Umbilical cord (tissue), 1 donor: ENCODE measurements at regions not wholly inside any gene's neighbourhood (a gene's known extent, or its start where the extent isn't known, plus 50 kb on each side); places are given as distances from the start of the nearest gene placed in this dataset.

Experiments
- DNase-seq: peaks from one replicate; pipeline ENCODE4 v3.0.0-alpha.2; 2015; ENCODE audit warnings: low spot score

DNA sequence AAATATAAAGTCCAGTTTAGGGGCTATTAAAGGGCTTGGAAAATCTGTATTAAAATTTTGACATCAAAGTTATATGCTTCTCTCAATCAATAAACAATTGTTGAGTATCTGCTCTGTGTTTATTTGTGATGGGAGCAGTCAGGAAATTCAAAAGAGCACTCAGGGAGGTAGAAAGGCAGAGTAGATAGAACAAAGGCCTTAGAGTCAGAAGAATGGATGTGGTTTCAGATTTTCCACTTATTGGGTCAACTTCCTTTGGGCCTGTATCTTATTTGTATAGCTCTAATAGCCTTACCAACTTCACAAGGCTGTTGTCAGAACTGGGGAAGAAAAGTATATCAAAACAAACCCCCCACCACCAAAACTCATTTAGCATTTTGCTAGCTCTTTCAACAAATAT is 302.6 kb downstream of the SPRY2 start:
- DNase-seq = no peak

GRCh38 chr13:80037505-80037888 is 303.4 kb downstream of the SPRY2 start:
- peak; percentile 49 for DNase-seq

DNA sequence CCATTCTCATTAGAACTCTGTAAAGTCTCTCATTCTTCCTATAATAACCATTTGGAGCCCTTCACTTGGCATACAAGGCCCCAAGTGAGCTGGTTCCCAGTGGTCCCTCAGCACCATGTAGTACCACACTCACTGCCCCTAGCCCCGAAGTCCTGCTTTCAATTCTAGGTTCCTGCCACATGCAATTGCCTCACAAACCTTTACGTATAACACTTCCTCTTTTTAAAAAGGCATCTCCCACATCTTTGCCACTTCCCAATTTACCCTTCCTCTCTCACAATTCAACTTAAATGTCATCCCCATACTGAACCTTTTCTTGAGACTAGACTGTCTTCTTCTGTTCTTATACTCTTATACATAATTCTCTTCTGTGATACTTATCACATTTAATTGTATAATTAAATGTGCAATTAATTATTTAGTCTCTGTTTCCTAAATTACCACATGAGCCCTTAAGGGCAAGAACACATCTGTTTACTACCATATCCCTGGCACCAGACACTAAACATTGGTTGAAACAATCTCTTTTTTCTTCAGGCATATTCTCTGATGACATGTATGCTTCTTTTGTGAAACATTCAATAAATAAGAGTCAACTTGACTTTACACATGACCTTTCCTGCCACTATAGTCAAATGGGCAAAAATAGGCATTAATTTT is 304.0 kb downstream of the SPRY2 start:
- peak; percentile 13 for DNase-seq

DNA sequence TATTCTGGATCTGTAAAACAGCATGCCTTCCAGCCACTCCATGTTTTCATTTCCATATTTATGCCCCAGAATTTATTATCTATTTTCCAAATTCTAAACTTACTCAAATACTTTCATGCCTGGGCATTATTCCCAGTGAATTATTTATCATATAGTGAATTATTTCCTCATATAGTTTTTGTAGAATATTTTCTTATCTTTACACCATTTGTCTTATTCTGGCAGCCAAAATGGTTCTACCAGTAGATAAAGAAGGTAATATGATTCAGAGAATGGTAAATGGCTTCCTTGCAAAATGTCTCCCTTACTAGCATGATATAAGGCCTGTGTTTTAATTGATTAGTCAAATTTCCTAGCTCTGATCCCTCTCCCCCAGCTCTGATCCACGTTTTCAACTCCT is 305.8 kb downstream of the SPRY2 start:
- DNase-seq = no peak

DNA sequence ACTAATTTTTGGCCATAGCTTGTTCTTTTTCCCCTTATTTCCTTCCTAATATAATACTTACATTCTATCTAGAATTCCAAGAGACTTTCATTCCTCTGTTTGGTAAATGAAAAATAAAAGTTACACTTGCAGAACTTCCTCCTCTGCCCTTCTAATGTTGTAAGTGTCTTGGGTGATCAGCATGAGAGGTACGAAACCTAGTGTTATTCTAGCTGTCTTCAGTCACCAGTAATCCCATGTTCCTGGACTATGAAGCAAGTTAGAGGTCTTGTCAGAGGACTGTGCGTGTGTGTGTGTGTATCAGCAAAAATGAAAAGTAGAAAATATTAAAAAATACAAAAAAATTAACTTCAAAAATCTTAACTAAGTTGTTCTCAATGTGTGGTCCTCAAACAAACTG is 307.0 kb downstream of the SPRY2 start:
- no peak for DNase-seq

- no peak for DNase-seq
Measured at GRCh38 chr13:80033286-80033685, 307.6 kb downstream of the SPRY2 start.

DNA sequence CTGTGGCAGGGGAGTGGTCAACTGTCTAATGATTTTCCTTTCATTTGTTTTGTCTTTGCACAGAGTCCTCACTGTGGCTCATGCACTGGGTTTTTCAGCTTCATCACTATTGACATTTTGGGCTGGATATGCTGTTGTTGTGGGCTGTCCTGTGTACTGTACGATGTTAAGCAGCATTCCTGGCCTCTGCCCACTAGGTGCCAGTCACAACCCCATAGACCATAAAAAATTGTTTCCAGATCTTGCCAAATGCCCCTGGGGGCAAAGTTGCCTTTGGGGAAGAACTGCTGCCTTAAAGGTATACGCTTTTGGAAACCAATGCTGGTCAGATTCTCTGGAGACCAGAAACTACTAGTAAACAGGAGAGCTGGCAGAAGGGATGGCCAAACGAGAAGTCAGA is 310.4 kb downstream of the SPRY2 start:
- no peak for DNase-seq

- DNase-seq = no peak
Measured at GRCh38 chr13:80029170-80029569, 311.8 kb downstream of the SPRY2 start.

- DNase-seq = peak; percentile 43
Measured at GRCh38 chr13:80022146-80022545, 318.8 kb downstream of the SPRY2 start.

DNA sequence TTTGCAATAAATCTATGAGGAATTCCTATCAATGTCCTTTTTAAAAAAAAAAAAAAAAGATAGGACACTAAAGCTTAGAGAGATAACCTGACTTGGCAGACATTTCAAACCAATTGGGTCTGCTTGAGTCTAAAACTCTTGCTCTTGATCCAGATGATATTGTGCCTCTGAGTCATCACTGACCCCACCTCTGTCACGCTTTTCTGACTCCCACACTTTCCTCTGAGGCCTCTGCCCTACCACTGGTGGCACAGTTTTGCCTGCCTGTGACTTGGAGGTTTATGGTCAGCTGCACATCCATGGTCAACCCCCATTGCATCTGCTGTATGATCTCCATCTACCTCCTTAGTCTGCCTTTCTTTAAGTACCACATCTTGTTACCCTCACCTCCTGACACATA is 328.7 kb downstream of the SPRY2 start:
- DNase-seq = peak; percentile 80

DNA sequence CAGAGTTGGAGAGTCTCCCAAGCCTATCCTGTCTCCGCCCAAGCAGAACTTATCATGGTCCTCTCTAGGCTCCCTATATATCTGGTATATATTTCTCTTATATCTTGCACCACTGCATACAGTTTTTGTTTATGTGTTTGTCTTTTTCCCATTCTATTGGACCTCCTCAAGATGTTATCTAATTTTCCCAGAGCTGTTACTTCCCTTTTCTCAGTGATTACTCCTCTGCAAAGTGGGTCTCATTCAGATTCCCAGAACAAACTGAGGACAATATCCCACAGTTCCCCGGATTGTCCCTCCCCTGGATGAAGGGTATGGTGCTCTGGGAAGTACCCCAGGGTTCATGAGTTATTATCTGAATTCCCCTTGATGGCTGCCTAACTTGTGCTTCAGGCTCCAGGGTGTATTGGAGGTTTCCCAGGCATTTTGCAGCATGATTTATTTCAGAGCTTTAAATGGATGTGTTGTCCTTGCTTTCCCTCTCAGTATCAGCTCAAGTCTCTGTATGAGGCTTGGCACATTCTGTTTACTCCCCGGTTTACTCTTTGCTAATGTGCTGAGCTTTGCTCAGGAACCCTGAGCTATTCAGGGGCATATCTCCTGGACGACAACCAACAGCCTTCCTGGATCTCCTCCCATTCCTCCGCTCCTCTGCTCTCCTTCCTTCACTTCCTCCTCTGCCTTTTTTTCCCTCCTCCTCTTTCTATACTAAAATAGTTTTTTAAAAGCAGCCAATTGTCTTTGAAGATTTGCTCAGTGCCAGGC is 329.3 kb downstream of the SPRY2 start:
- DNase-seq = peak; percentile 90

- no peak for DNase-seq
Measured at GRCh38 chr13:80010846-80011245, 330.1 kb downstream of the SPRY2 start.

DNA sequence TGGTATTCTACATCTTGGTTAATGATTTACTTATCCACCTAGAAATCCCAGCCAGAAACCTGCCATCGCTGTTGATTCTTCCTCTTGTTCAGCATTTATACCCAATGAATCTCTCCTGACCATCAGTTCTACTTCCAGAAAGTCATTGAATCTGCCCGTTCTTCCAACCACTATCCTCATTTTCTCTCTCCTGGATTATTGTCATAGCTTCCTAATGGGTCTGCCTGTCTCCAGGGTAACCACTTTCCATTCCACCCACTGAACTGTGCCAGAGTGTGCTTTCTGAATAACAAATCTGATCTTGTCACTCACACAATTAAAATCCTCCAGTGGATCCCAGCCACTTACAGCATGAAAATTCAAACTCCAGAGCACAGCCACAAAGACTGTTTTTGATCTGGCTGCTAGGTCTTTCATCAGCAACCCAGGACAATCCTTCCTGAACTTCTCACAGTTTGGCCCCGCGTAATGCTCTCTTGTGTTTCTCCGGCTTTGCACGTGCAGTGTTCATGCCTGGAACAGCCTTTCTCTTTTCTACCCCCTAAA is 330.6 kb downstream of the SPRY2 start:
- no peak for DNase-seq

GRCh38 chr13:80009760-80010159 is 331.2 kb downstream of the SPRY2 start:
- DNase-seq = no peak

DNA sequence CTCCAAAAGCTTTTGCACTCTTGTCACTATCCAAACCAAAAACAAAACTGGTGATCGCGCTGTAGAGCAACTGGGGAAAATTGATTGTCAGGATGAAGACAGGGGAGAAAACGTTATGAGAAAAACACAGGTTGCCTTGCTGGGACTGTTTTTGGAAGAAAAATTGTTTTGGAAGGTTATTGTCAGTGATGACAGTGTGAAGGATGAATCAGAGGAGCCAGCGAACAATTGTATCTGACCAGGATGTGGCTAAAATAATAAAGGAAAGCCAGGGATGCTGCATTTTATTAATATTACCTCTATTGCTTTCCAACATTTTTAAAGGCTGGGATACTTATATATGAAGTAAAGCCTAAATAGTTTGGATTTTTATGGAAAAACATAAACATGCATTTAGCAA is 334.0 kb downstream of the SPRY2 start:
- DNase-seq = no peak

DNA sequence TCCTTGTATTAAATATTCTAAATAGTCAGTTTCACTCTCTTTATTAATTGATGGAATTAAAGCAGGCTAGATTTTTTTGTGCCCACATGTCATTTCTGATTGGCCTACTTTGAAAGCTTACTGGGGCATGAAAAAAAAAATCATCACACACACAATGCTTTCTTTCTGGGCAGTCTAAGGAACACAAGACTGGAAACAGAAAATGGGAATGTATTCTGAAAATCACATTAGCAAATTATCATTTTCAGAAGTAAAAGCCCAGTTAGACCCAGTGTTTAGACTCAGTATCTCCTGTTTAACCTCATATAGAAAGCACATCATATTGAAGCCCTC is 339.4 kb downstream of the SPRY2 start:
- DNase-seq = no peak

DNA sequence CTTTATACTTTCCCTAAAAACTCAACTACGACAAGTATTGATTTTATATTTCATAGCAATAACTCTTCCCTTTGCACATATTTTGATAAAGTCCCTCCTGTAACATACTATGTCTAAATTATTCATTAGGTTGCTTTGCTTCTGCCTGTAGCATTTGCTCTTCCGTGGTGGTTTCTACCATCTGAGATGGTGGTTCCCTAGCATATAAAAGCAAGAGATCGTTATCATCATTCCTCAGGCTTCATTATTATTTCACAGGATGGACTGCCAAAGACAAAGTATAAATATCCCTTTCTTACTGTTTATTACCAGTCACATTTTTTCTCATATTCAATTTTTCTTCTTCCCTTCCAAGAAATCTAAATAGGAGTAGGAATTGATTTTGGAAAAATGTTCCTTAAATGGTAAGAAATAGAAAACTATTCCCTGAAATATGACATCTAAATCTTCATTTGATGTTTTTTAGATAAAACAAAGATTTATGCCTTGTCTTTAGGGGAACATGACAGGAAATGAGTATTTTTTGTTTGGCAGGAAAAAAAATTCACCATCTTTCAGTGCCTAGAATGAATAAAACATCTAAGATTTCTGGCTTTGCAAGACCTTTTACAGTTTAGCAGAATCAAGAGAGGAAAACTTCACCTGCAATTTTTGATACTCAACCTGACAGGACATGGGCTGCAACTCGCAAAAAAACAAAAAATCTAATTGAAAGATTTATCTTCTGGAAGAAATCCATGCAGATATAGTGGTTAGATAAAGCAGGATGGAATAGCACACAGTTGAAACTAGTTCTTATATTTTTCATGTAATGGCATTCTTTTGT is 340.0 kb downstream of the SPRY2 start:
- DNase-seq = peak; percentile 5

- no peak for DNase-seq
Measured at GRCh38 chr13:79999601-80000000, 341.3 kb downstream of the SPRY2 start.

GRCh38 chr13:79998381-79998880 is 342.5 kb downstream of the SPRY2 start:
- DNase-seq = peak; percentile 93

GRCh38 chr13:79997244-79997643 is 343.7 kb downstream of the SPRY2 start:
- no peak for DNase-seq

GRCh38 chr13:79995334-79995733 is 345.6 kb downstream of the SPRY2 start:
- no peak for DNase-seq

- no peak for DNase-seq
Measured at GRCh38 chr13:79992111-79992510, 348.8 kb downstream of the SPRY2 start.
